ENCODE measurements at regions not wholly inside any gene's neighbourhood (a gene's known extent, or its start where the extent isn't known, plus 50 kb on each side); places are given as distances from the start of the nearest gene placed in this dataset.

DNA sequence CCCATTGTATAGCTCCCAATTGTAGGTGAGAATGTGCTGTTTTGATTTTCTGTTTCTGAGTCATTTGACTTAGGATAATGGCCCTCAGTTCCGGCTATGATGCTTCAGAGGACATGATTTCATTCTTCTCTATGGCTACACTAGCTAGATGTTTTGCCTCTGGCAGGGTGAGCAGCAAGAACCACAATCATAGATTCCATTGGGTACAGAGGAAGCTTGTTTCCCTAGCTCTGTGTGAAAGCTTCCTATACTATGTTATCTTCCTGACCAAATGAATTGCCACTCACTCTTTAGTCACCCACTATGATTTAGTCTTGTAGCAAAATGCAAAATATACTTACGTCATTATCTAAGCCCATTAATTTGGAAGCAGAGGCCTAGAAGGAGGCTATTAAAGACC lies 616.3 kb downstream of the PLA2G4A start:
- H4K20me1 ChIP-seq (ENCODE audit: insufficient read depth, low read length) = no peaks in the 10 kb centered on the region
- TF ChIP-seq EZH2 (IDR thresholded peaks at IDR 0.05; ENCODE audit: borderline replicate concordance, low read length) = no peak
- TF ChIP-seq, protein P1, sequence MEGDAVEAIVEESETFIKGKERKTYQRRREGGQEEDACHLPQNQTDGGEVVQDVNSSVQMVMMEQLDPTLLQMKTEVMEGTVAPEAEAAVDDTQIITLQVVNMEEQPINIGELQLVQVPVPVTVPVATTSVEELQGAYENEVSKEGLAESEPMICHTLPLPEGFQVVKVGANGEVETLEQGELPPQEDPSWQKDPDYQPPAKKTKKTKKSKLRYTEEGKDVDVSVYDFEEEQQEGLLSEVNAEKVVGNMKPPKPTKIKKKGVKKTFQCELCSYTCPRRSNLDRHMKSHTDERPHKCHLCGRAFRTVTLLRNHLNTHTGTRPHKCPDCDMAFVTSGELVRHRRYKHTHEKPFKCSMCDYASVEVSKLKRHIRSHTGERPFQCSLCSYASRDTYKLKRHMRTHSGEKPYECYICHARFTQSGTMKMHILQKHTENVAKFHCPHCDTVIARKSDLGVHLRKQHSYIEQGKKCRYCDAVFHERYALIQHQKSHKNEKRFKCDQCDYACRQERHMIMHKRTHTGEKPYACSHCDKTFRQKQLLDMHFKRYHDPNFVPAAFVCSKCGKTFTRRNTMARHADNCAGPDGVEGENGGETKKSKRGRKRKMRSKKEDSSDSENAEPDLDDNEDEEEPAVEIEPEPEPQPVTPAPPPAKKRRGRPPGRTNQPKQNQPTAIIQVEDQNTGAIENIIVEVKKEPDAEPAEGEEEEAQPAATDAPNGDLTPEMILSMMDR (IDR thresholded peaks at IDR 0.05; ENCODE audit: low read length) = no peak
- H3K79me2 ChIP-seq (ENCODE audit: insufficient read depth, low read length) = no peaks in the 10 kb centered on the region
- H3K9me3 ChIP-seq (ENCODE audit: low read length) = no peaks in the 10 kb centered on the region
- H3K27ac ChIP-seq (ENCODE audit: low read depth, low read length, poor library complexity, severe bottlenecking) = no peak overlapping the region
- H3K27me3 ChIP-seq (ENCODE audit: insufficient read depth, low read length) = no peaks in the 10 kb centered on the region
- H3K4me3 ChIP-seq (ENCODE audit: low read depth, low read length, poor library complexity, severe bottlenecking) = no peak overlapping the region
- no peak overlapping the region for H3K4me2 ChIP-seq (ENCODE audit: low read length)
- H3K36me3 ChIP-seq (ENCODE audit: insufficient read depth, low read length) = no peaks in the 10 kb centered on the region
- H2AFZ ChIP-seq (ENCODE audit: low read length) = no peak overlapping the region
- no peaks in the 10 kb centered on the region for H3K9me2 ChIP-seq (ENCODE audit: low read depth, low read length)
- H3K9ac ChIP-seq (ENCODE audit: low read length) = no peak overlapping the region
- no peaks in the 10 kb centered on the region for H3F3A ChIP-seq (ENCODE audit: insufficient read depth, low read length)
- H3K4me1 ChIP-seq (ENCODE audit: insufficient read depth, low read length, severe bottlenecking) = no peaks in the 10 kb centered on the region

DNA sequence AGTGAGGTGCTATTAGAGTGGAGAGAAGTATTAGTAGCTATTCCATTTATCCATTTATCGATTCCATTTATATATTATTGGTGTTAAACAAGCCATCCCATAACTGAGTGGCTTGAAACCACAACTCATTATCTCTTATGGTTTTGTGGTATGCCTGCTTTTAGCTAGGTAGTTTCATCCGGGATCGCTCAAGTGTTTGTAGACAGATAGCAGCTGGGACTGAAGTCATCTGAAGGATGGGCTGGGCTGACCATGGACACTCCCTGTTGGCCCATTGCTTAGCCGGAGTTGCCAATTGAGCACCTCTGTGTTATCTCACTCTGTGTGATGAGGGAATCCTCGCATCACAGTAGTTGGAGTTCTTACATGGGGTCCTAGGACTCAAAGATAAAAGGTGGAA lies 622.5 kb downstream of the PLA2G4A start:
- Histone ChIP-seq H3K27ac (ENCODE audit: low read depth, low read length, poor library complexity, severe bottlenecking) (no peak overlapping the region), H3K9me2 (ENCODE audit: low read depth, low read length) (no peaks in the 10 kb centered on the region), H3K4me1 (ENCODE audit: insufficient read depth, low read length, severe bottlenecking) (no peaks in the 10 kb centered on the region), H3K79me2 (ENCODE audit: insufficient read depth, low read length) (no peaks in the 10 kb centered on the region), H3F3A (ENCODE audit: insufficient read depth, low read length) (no peaks in the 10 kb centered on the region), H3K9me3 (ENCODE audit: low read length) (no peaks in the 10 kb centered on the region), H3K36me3 (ENCODE audit: insufficient read depth, low read length) (no peaks in the 10 kb centered on the region), H2AFZ (ENCODE audit: low read length) (no peak overlapping the region), H3K4me2 (ENCODE audit: low read length) (no peak overlapping the region), H3K27me3 (ENCODE audit: insufficient read depth, low read length) (no peaks in the 10 kb centered on the region), H3K4me3 (ENCODE audit: low read depth, low read length, poor library complexity, severe bottlenecking) (no peak overlapping the region), H3K9ac (ENCODE audit: low read length) (no peak overlapping the region), H4K20me1 (ENCODE audit: insufficient read depth, low read length) (no peaks in the 10 kb centered on the region)
- TF ChIP-seq EZH2 (IDR thresholded peaks at IDR 0.05; ENCODE audit: borderline replicate concordance, low read length) = no peak
- TF ChIP-seq, protein P1 (IDR thresholded peaks at IDR 0.05; ENCODE audit: low read length) = no peak

DNA sequence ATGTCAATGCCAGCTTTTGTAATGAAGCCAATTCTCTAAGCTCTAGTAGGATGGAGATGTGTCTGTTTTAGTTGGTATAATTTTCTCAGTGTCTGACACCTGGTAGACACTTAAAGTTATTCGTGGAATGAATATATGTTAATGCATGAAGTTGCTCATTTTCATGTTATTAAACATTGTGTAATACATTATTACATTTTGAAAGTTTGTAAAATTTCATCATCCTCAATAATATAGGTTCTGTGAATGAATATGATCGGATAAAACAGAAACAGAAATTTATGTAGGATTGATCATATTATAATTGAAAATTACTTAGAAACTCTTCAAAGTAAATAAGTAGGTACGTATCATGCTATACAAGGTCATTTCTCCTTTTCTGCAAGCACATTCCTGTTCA lies 625.3 kb downstream of the PLA2G4A start:
- Histone ChIP-seq H3K4me2 (ENCODE audit: low read length) (no peak overlapping the region), H3K4me3 (ENCODE audit: low read depth, low read length, poor library complexity, severe bottlenecking) (no peak overlapping the region), H3K9ac (ENCODE audit: low read length) (no peak overlapping the region), H3K4me1 (ENCODE audit: insufficient read depth, low read length, severe bottlenecking) (no peaks in the 10 kb centered on the region), H3K27ac (ENCODE audit: low read depth, low read length, poor library complexity, severe bottlenecking) (no peak overlapping the region), H4K20me1 (ENCODE audit: insufficient read depth, low read length) (no peaks in the 10 kb centered on the region), H3K79me2 (ENCODE audit: insufficient read depth, low read length) (no peaks in the 10 kb centered on the region), H2AFZ (ENCODE audit: low read length) (no peak overlapping the region), H3K9me2 (ENCODE audit: low read depth, low read length) (no peaks in the 10 kb centered on the region), H3K27me3 (ENCODE audit: insufficient read depth, low read length) (no peaks in the 10 kb centered on the region), H3F3A (ENCODE audit: insufficient read depth, low read length) (no peaks in the 10 kb centered on the region), H3K9me3 (ENCODE audit: low read length) (no peaks in the 10 kb centered on the region), H3K36me3 (ENCODE audit: insufficient read depth, low read length) (no peaks in the 10 kb centered on the region)
- no peak for TF ChIP-seq EZH2 (IDR thresholded peaks at IDR 0.05; ENCODE audit: borderline replicate concordance, low read length)
- TF ChIP-seq, protein P1 (IDR thresholded peaks at IDR 0.05; ENCODE audit: low read length) = no peak
